Activated CD8-positive, alpha-beta memory T cell treated with anti-CD3 and anti-CD28 coated beads for 24 hours (primary cell): ENCODE measurements at regions not wholly inside any gene's neighbourhood (a gene's known extent, or its start where the extent isn't known, plus 50 kb on each side); places are given as distances from the start of the nearest gene placed in this dataset.

ENCODE experiments used
- DNase-seq: peaks from one replicate; pipeline ENCODE4 v3.0.0-alpha.2; 2020

GRCh38 chr7:35384761-35385700 is 131.1 kb upstream of the TBX20 start:
- DNase-seq: no peak

GRCh38 chr7:35380739-35381224 is 126.9 kb upstream of the TBX20 start:
- no peak for DNase-seq

DNA sequence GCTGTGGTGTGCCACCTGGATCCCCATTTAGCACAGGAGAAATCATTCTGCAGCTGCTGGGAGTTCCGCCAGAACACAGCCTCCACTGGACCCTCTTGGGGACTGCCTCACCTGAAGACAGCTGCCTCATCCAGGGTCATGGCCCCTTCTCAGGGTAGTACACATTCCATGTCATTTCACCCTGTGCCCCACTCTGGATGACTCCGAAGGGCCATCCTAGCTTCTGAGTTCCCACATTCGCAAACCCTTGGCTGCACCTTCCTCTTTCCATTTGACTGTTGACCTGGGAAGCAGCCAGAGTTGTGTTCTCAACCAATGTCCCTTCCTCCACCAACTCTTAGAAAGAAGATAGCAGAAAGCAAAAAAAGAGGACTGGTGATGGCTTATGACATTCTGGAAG is 125.6 kb upstream of the TBX20 start:
- DNase-seq: no peak

GRCh38 chr7:35375516-35375915 is 121.6 kb upstream of the TBX20 start:
- no peak for DNase-seq

DNA sequence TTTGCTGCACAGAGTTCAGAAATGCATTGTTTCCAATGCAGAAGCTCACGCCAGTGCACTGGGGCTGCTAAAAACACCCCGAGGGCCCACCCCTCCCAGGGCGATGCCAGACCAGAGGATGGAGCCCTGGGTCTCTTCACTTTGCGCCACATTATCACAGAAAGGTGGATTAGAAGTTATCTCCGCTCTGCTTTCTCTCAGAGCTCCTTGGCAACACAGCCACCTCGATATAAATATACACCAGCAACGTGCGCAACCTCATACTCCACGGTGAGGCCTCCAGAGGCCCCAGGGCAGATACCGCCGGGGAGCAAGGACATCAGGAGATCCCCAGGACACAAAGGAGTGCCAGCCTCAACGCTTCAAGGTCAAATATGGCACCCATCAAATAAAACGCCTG is 121.0 kb upstream of the TBX20 start:
- DNase-seq: no peak

- DNase-seq: no peak
Measured at GRCh38 chr7:35371221-35371620, 117.3 kb upstream of the TBX20 start.

- no peak for DNase-seq
Measured at GRCh38 chr7:35370687-35371086, 116.8 kb upstream of the TBX20 start.

- no peak for DNase-seq
Measured at GRCh38 chr7:35366167-35367155, 112.6 kb upstream of the TBX20 start.

- no peak for DNase-seq
Measured at GRCh38 chr7:35365523-35365922, 111.6 kb upstream of the TBX20 start.

GRCh38 chr7:35362341-35362740 is 108.4 kb upstream of the TBX20 start:
- no peak for DNase-seq

DNA sequence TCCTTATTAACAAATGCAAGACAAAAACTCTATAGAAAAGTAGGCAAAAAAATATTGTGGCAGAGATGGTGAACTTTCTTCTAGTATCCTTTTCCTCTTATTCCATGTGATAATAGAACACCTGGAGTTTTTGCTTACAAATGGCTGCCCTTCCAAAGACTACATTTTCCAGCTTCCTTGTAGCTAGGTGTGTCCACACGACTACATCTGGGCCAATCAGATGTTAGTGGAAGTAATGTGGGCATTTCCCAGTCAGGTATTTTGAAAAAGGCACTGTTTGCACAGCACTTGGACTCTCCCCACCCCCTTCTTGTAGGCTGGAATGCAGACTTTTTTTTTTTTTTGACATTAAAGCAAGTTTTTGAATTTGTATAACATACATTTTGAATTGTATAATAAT is 105.5 kb upstream of the TBX20 start:
- no peak for DNase-seq

DNA sequence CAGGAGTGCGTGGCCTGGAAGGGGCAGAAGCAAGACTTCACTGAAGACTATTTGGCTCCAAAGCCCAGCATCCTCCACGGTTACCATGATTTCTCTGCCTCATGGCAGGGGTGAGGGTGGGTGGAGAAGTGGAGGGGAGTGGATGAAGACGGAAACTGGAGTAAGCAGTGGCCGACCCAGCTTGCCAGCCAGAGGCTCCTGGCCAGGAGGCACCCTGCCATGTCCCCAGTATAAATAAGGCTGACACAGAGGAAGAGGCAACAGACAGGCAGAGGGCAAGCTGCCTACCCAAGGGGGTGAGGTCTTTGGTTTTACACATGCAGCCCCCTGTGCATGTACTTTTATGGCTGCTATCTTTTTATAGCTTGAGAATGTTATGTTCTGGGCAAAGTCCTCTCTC is 102.6 kb upstream of the TBX20 start:
- no peak for DNase-seq

DNA sequence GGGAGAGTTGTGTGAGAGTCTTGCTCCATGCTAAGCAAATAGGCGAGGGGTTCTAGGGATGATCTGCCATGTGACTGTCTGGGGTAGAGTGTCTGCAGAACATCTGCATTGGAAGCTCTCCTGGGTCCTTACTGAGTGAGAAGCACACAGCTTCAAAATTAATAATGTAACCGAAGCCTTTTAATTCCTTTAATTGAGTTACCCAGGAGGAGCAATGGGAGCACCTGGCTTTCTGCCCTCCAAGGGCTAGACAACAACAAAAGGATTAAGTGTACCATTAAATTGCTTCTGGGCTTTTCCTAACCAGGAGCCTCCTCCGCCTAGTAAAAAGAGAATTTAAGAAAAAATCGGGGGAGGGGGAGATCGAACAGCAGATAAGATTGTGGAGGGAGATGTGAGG is 102.0 kb upstream of the TBX20 start:
- no peak for DNase-seq

DNA sequence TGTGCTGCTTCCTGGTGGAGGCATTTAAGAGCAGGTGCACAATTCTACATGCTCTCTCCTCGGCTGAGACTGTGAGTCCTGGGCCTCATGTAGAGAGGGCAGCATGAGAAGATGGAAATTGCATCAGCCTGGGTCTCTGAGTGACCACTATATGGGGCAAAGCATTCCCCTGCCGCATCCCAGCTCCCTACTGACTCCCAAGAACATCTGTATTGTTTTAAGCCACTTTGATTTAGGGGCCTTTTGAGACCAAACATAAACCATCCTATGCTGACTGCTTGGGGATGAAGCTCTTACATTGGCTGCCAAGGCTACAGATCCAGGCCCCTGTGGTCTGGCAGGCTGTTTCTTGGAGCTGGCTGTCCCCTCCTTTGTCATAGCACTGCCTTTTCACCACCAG is 101.3 kb upstream of the TBX20 start:
- DNase-seq: no peak

DNA sequence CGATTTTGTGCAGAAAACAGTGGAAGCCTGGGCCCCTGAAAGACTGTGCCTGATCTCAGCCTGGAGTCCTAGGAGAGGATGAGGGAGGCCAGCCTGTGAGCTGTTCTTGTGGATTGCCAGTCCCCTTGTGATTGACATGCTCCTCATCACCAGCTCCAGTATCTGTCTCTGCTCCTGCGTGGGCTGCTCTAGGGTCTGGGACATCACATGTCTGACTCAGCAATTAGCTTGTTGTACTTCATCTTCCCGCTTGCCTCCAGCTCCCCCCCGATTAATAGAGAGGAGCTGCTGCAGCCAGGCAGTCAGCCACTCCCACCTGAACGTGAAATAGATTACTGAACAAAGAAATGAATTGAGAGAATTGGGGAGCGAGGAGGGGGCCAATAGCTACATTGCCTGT is 99.6 kb upstream of the TBX20 start:
- DNase-seq: no peak

- no peak for DNase-seq
Measured at GRCh38 chr7:35351466-35351865, 97.6 kb upstream of the TBX20 start.

GRCh38 chr7:35348611-35349400 is 94.9 kb upstream of the TBX20 start:
- no peak for DNase-seq

- DNase-seq: no peak
Measured at GRCh38 chr7:35342786-35343185, 88.9 kb upstream of the TBX20 start.

GRCh38 chr7:35339811-35340210 is 85.9 kb upstream of the TBX20 start:
- no peak for DNase-seq

DNA sequence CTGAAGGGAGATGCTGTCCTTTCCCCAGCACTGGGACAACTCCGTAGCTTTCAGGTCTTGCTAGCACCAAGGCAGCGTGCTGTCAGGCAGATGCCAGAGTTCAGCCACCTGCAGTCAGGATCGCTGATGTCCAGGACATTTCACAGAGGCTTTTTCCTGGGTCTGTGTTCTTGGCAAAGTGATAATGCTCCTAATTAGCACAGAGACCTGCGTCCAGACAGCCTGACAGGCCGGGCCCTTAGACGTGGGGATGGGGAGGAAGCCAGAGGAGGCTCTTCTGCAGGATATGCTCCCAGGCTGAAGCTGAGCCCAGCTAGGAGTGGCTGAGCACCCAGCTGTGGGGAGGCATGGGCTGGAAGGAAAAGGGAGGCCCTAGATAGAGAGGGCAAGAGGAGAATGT is 82.5 kb upstream of the TBX20 start:
- DNase-seq: no peak

- DNase-seq: no peak
Measured at GRCh38 chr7:35334506-35334905, 80.6 kb upstream of the TBX20 start.

DNA sequence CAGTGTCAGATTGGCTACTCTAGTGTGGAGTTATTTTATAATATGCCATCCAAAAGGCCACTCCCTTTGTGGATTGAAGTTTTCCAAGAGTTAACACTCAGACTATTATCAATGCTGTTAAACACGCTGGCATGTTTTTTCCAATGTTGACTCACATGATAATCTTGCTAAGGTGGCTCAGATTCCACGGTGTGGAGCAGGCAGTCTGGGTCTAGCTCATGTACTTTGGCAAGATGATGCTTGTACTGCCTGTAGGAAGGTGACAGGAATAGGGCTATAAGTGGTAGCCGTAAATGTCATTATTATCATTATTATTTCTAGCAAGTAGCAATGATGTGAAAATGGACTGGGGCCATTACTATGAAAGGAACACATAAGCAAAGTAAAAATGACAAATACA is 79.4 kb upstream of the TBX20 start:
- no peak for DNase-seq
